CD14-positive monocyte (primary cell): ENCODE measurements at regions not wholly inside any gene's neighbourhood (a gene's known extent, or its start where the extent isn't known, plus 50 kb on each side); places are given as distances from the start of the nearest gene placed in this dataset.

Experiments
- DNase-seq, 3 donors: peaks; one replicate each; pipeline ENCODE4 v3.0.0-alpha.2; 2011 to 2022
- H2AFZ ChIP-seq: 2 replicates; pipeline ENCODE4 v1.6.0; 2012; ENCODE audit warnings: mild to moderate bottlenecking, low read depth, low read length, inconsistent platforms; ENCODE audit not compliant: insufficient read depth, poor library complexity, severe bottlenecking
- H3K27ac ChIP-seq, 2 donors: 1 replicate in 1 of 2; 2 replicates in 1 of 2; pipeline ENCODE4 v1.5.1; 2012 to 2013; ENCODE audit warnings: low read length in 2 of 2, control low read depth in 1 of 2, inconsistent platforms in 1 of 2, low read depth in 1 of 2, mild to moderate bottlenecking in 1 of 2
- H3K27me3 ChIP-seq, 2 donors: one replicate each; pipeline versions ENCODE4 v1.6.0 to v1.6.1; 2011 to 2013; ENCODE audit warnings: low read length in 2 of 2; ENCODE audit not compliant: control insufficient read depth in 2 of 2, insufficient read depth in 2 of 2
- H3K36me3 ChIP-seq, 2 donors: replicated peaks in 1 of 2; 1 replicate in 1 of 2; 2 replicates in 1 of 2; pipeline versions ENCODE4 v1.5.1 to v1.6.1; 2012 to 2013; ENCODE audit warnings: low read length in 2 of 2, control low read depth in 1 of 2, inconsistent platforms in 1 of 2, mild to moderate bottlenecking in 1 of 2; ENCODE audit not compliant: insufficient read depth in 2 of 2, control insufficient read depth in 1 of 2
- H3K4me1 ChIP-seq, 2 donors: 1 replicate in 1 of 2; 2 replicates in 1 of 2; pipeline versions ENCODE4 v1.5.1 to v1.6.1; 2012 to 2013; ENCODE audit warnings: low read length in 2 of 2, control low read depth in 1 of 2, inconsistent platforms in 1 of 2, mild to moderate bottlenecking in 1 of 2, moderate library complexity in 1 of 2; ENCODE audit not compliant: insufficient read depth in 2 of 2, control insufficient read depth in 1 of 2
- H3K4me2 ChIP-seq: replicated peaks from 2 replicates; pipeline ENCODE3; 2012; ENCODE audit warnings: low read length, moderate library complexity, mild to moderate bottlenecking; ENCODE audit not compliant: poor library complexity, severe bottlenecking; ENCODE audit errors: extremely low read depth
- H3K4me3 ChIP-seq, 3 experiments: fragments of 200-600 bp in 1 of 3; sonication (generic) in 1 of 3; replicated peaks in 1 of 3; 1 replicate in 2 of 3; 2 replicates in 1 of 3; pipeline ENCODE4 v1.5.1; 2011 to 2013; ENCODE audit warnings: low read length in 3 of 3, mild to moderate bottlenecking in 3 of 3, control low read depth in 2 of 3, low read depth in 2 of 3, inconsistent platforms in 1 of 3, moderate library complexity in 1 of 3
- H3K79me2 ChIP-seq: 2 replicates; pipeline ENCODE4 v1.6.0; 2012; ENCODE audit warnings: mild to moderate bottlenecking, control low read depth, inconsistent platforms, low read length, moderate library complexity; ENCODE audit not compliant: insufficient read depth
- H3K9ac ChIP-seq: 2 replicates; pipeline ENCODE4 v1.6.0; 2017; ENCODE audit warnings: low read length, mild to moderate bottlenecking; ENCODE audit not compliant: insufficient read depth, poor library complexity, severe bottlenecking
- H3K9me3 ChIP-seq, 2 donors: replicated peaks in 1 of 2; 1 replicate in 1 of 2; 2 replicates in 1 of 2; pipeline versions ENCODE4 v1.5.1 to v1.6.1; 2012 to 2013; ENCODE audit warnings: low read length in 2 of 2, control low read depth in 1 of 2; ENCODE audit not compliant: control insufficient read depth in 1 of 2, insufficient read depth in 1 of 2
- H4K20me1 ChIP-seq: 2 replicates; pipeline ENCODE4 v1.6.0; 2012; ENCODE audit warnings: mild to moderate bottlenecking, low read length, control low read depth, moderate library complexity; ENCODE audit not compliant: insufficient read depth
- H3K27ac Mint-ChIP-seq, 7 donors: one replicate each; pipeline ENCODE4 v1.8.0; 2020; ENCODE audit warnings: mild to moderate bottlenecking in 7 of 7, mixed read lengths in 7 of 7, moderate library complexity in 6 of 7, inconsistent platforms in 2 of 7
- H3K27me3 Mint-ChIP-seq, 3 donors: one replicate each; pipeline ENCODE4 v1.8.0; 2021 to 2022; ENCODE audit warnings: low read depth in 3 of 3, mild to moderate bottlenecking in 3 of 3, mixed read lengths in 3 of 3, moderate library complexity in 3 of 3, inconsistent platforms in 1 of 3
- H3K36me3 Mint-ChIP-seq, 2 donors: one replicate each; pipeline ENCODE4 v1.8.0; 2020; ENCODE audit warnings: mixed read lengths in 2 of 2, inconsistent platforms in 1 of 2, mild to moderate bottlenecking in 1 of 2
- H3K4me1 Mint-ChIP-seq: one replicate; pipeline ENCODE4 v1.8.0; 2020; ENCODE audit warnings: mild to moderate bottlenecking, mixed read lengths
- H3K4me3 Mint-ChIP-seq, 2 donors: one replicate each; pipeline ENCODE4 v1.8.0; 2020; ENCODE audit warnings: mild to moderate bottlenecking in 2 of 2, mixed read lengths in 2 of 2, moderate library complexity in 1 of 2
- H3K9me3 Mint-ChIP-seq, 7 donors: one replicate each; pipeline ENCODE4 v1.8.0; 2020 to 2022; ENCODE audit warnings: mixed read lengths in 7 of 7, mild to moderate bottlenecking in 6 of 7, moderate library complexity in 6 of 7, inconsistent platforms in 2 of 7
- WGBS: methylation state at CpG from one replicate; pipeline ENCODE4 v1.1.5; 2013; ENCODE audit warnings: missing lambda C conversion rate; ENCODE audit not compliant: insufficient coverage; 5-methylcytosine and 5-hydroxymethylcytosine counted together
- intact Hi-C, 2 donors: fragments of 100-400 bp; cut with micrococcal nuclease; formaldehyde crosslinking; loops; one replicate each; pipeline versions ENCODE4 v1.15.0 to v1.15.1; 2023
- TF ChIP-seq, protein P1 (sequence below): fragments of 200-600 bp; IDR thresholded peaks from one replicate; pipeline ENCODE4 v1.8.0; 2022; ENCODE audit warnings: antibody characterized with exemption, mild to moderate bottlenecking

GRCh38 chr13:50141375-50141975 lies 126.2 kb downstream of the KCNRG start:
- H3K27ac ChIP-seq: peak overlapping the region; percentile 89 to 93
- no CpG with 5 or more reads among the region's 2 CpGs for whole genome bisulfite sequencing
- no peaks in the 10 kb centered on the region for H3K9me3 ChIP-seq
- no peaks in the 10 kb centered on the region for H3K27me3 ChIP-seq
- H3K4me1 ChIP-seq: peaks cover 45 to 55% of the 10 kb centered on the region in 2 donors
- TF ChIP-seq, protein P1, sequence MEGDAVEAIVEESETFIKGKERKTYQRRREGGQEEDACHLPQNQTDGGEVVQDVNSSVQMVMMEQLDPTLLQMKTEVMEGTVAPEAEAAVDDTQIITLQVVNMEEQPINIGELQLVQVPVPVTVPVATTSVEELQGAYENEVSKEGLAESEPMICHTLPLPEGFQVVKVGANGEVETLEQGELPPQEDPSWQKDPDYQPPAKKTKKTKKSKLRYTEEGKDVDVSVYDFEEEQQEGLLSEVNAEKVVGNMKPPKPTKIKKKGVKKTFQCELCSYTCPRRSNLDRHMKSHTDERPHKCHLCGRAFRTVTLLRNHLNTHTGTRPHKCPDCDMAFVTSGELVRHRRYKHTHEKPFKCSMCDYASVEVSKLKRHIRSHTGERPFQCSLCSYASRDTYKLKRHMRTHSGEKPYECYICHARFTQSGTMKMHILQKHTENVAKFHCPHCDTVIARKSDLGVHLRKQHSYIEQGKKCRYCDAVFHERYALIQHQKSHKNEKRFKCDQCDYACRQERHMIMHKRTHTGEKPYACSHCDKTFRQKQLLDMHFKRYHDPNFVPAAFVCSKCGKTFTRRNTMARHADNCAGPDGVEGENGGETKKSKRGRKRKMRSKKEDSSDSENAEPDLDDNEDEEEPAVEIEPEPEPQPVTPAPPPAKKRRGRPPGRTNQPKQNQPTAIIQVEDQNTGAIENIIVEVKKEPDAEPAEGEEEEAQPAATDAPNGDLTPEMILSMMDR: no peak
- peak overlapping the region; percentile 67 for H3K9ac ChIP-seq
- peak overlapping the region; percentile 78 for H3K4me2 ChIP-seq
- peaks cover 9% of the 10 kb centered on the region for H3K79me2 ChIP-seq
- H3K36me3 ChIP-seq: no peaks in the 10 kb centered on the region
- H3K4me3 Mint-ChIP-seq: peak overlapping the region; percentile 83 to 97
- intact Hi-C loops: no loop called here
- no peaks in the 10 kb centered on the region for H3K9me3 Mint-ChIP-seq
- no peaks in the 10 kb centered on the region for H4K20me1 ChIP-seq
- H3K4me1 Mint-ChIP-seq: peaks cover 51% of the 10 kb centered on the region
- peaks cover 4 to 5% of the 10 kb centered on the region in 2 donors for H3K36me3 Mint-ChIP-seq
- peak overlapping the region; percentile 36 to 91 (median 75) for H3K4me3 ChIP-seq
- peak overlapping the region; percentile 74 for H2AFZ ChIP-seq
- H3K27ac Mint-ChIP-seq: peak overlapping the region; percentile 95 to 99 (median 97)
- DNase-seq: peak; percentile 61 to 84 (median 78)
- H3K27me3 Mint-ChIP-seq: peaks cover 0 to 6% (median 0%) of the 10 kb centered on the region in 3 donors

DNA sequence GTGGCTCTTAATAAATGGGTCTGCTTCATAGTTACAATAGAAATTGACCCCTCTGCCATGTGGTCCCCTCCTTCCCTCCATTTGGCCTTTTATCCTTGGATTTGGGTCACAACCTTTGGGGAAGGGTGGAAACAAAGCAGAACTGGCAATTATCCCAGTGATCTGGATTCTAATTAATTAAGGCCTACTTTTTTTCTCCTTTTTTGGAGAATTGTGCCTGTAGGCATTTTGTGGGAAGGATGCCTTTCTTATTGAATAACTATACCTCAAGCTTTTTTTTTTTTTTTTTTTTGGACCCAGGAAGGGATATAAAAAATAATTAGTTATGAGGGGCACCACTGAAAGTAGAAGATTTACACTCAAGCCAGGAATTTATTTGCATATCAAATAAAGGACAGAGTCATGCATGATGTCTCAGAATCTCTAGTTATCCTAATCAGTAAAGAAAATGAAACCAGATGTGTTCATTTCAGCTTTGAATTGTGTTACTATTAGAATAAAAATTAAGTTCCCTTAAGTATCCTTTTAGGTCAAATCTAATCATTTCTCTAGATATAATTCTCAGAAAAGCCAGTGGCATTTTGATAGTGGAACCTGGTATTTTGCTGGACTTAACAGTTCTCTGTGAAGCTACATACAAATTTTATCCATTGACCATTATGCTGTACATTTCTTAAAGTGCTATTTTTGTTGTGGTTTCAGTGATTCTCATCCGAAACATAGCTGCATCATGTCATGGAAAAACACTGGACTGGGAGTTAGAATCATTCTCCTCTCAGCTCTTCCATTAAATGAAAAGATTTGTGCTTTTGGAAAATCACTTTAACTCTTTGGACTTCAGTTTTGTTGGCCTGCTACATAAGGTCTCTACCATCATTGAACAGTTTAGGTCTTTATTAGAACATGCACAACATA lies 129.3 kb downstream of the KCNRG start:
- Mint-ChIP-seq H3K36me3 (peaks cover 4 to 5% of the 10 kb centered on the region in 2 donors), H3K4me1 (peaks cover 59% of the 10 kb centered on the region), H3K4me3 (no peak overlapping the region), H3K9me3 (no peaks in the 10 kb centered on the region), H3K27me3 (peaks cover 0 to 2% (median 0%) of the 10 kb centered on the region in 3 donors), H3K27ac (peak overlapping the region in 1 of 7 donors; percentile 8)
- Histone ChIP-seq H3K9ac (no peak overlapping the region), H3K79me2 (peaks cover 9% of the 10 kb centered on the region), H2AFZ (no peak overlapping the region), H3K36me3 (no peaks in the 10 kb centered on the region), H3K4me3 (no peak overlapping the region), H3K4me2 (no peak overlapping the region), H4K20me1 (no peaks in the 10 kb centered on the region), H3K27me3 (no peaks in the 10 kb centered on the region), H3K4me1 (peaks cover 43 to 57% of the 10 kb centered on the region in 2 donors), H3K27ac (no peak overlapping the region), H3K9me3 (no peaks in the 10 kb centered on the region)
- no peak for DNase-seq
- TF ChIP-seq, protein P1: no peak
- WGBS: no CpG with 5 or more reads among the region's 1 CpG
- intact Hi-C loops: no loop called here
